ENCODE measurements at regions not wholly inside any gene's neighbourhood (a gene's known extent, or its start where the extent isn't known, plus 50 kb on each side); places are given as distances from the start of the nearest gene placed in this dataset.

DNA sequence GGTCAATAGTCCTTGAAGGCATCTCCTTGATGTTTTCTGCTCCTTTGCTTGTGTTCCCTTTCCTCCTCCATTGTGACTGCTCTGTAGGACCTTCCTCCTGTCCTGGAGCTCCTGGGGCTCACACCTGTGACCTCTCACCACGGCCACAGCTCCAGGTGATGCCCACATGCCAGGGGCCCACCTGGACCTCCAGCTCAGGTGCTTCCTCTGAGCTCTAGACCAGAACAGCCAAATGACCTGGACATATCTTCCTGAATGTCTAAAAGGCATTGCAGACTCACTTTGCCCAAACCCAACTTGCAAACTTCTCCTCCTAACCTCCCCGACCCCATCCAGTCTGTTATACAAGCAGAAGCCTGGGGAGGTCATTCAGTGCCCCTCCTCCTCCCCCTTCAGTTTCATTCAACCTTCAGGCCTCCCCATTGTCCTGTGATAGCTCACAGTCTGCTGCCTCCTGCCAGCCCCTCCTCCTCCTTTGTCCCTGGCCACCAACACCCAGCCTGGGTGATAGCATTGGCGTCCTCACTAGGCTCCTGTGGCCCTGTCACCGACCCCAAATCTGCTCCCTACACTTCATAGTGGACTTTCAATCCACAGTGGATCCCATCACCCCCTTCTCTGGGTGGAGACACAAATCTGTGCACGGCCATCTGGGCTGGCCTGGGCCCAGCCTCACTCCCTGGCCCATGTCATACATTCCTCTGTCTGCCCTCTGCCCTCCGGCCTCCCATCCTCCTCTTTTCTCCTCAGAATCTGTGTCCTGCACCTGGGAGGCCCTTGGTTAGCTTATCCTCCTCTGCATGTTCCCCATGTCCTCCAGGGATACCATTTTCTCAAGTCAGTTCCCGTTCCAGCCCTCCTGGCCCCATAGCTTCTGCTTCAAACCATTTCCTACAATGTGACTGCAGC is 310.4 kb upstream of the HDAC4 start:
- TF ChIP-seq, protein P1, sequence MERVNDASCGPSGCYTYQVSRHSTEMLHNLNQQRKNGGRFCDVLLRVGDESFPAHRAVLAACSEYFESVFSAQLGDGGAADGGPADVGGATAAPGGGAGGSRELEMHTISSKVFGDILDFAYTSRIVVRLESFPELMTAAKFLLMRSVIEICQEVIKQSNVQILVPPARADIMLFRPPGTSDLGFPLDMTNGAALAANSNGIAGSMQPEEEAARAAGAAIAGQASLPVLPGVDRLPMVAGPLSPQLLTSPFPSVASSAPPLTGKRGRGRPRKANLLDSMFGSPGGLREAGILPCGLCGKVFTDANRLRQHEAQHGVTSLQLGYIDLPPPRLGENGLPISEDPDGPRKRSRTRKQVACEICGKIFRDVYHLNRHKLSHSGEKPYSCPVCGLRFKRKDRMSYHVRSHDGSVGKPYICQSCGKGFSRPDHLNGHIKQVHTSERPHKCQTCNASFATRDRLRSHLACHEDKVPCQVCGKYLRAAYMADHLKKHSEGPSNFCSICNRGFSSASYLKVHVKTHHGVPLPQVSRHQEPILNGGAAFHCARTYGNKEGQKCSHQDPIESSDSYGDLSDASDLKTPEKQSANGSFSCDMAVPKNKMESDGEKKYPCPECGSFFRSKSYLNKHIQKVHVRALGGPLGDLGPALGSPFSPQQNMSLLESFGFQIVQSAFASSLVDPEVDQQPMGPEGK (tag by site-specific recombination; IDR thresholded peaks at IDR 0.05): no peak
- TF ChIP-seq, protein P2, sequence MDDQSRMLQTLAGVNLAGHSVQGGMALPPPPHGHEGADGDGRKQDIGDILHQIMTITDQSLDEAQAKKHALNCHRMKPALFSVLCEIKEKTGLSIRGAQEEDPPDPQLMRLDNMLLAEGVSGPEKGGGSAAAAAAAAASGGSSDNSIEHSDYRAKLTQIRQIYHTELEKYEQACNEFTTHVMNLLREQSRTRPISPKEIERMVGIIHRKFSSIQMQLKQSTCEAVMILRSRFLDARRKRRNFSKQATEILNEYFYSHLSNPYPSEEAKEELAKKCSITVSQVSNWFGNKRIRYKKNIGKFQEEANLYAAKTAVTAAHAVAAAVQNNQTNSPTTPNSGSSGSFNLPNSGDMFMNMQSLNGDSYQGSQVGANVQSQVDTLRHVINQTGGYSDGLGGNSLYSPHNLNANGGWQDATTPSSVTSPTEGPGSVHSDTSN (CRISPR knock-in tag; IDR thresholded peaks at IDR 0.05): no peak
- TF ChIP-seq MYNN (tag by site-specific recombination; IDR thresholded peaks at IDR 0.05; ENCODE audit: borderline replicate concordance) (no peak), ZBTB21 (tag by site-specific recombination; IDR thresholded peaks at IDR 0.05) (no peak), ZNF423 (tag by site-specific recombination; IDR thresholded peaks at IDR 0.05) (no peak), ZNF433 (tag by site-specific recombination; IDR thresholded peaks at IDR 0.05; ENCODE audit: low read depth) (no peak), YY1 (tag by site-specific recombination; IDR thresholded peaks at IDR 0.05) (no peak)
- TF ChIP-seq, protein P3, sequence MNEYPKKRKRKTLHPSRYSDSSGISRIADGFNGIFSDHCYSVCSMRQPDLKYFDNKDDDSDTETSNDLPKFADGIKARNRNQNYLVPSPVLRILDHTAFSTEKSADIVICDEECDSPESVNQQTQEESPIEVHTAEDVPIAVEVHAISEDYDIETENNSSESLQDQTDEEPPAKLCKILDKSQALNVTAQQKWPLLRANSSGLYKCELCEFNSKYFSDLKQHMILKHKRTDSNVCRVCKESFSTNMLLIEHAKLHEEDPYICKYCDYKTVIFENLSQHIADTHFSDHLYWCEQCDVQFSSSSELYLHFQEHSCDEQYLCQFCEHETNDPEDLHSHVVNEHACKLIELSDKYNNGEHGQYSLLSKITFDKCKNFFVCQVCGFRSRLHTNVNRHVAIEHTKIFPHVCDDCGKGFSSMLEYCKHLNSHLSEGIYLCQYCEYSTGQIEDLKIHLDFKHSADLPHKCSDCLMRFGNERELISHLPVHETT (tag by site-specific recombination; IDR thresholded peaks at IDR 0.05): no peak

All from HEK293 (cell line).